GM19463 (cell line): ENCODE measurements at regions not wholly inside any gene's neighbourhood (a gene's known extent, or its start where the extent isn't known, plus 50 kb on each side); places are given as distances from the start of the nearest gene placed in this dataset.
"Not testable (repeated sequence)": the region's sequence is repeated elsewhere in the genome, so short reads cannot be mapped to it uniquely, and the experiment has no call there.

Source experiments
- ATAC-seq: cut with Tn5 transposase; IDR thresholded peaks from one replicate; pipeline ENCODE4 v1.9.1; 2021; ENCODE audit warnings: mild to moderate bottlenecking, moderate library complexity; ENCODE audit not compliant: unreplicated experiment

DNA sequence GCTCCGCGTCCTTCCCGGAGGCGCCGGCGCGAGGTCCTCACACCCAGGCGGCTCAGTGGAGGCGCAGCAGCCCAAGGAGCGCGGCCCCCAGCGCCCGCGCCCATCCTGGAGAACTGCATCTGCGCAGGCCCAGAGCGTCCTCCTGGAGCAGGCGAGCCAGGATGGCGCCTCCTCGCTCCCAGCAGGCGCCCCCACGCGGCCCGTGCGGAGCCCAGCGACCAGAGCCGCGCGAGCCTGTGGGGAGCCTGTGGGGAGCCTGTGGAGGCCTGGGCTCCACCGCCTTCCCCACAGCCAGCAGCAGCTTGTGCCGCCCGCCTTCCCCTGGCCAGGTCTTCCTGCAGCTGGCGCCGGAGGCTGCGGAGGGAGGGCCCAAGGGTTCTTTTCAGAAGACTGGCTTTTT is 953.9 kb downstream of the TMEM121 start:
- ATAC-seq = not testable (repeated sequence)

DNA sequence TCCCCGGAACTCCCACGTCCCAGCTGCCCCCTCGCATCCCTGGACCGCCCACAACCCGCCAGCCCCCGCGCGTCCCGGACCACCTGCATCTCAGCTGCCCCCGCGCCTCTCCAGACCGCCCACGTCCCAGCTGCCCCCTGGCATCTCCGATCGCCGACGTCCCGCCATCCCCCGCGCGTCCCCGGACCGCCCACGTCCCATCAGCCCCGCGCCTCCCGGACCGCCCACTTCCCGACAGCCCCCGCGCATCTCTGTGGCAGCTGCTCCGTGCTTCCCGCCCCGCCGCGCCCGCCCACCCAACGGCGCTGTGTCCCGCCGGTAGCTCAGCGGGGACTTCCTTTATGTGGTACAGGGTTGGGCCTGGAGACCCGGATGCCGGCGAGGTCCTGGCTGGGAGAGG is 955.8 kb downstream of the TMEM121 start:
- ATAC-seq = not testable (repeated sequence)

- no peak for ATAC-seq
Measured at GRCh38 chr14:106487600-106487999, 961.2 kb downstream of the TMEM121 start.

- no peak for ATAC-seq
Measured at GRCh38 chr14:106488291-106488690, 961.9 kb downstream of the TMEM121 start.

DNA sequence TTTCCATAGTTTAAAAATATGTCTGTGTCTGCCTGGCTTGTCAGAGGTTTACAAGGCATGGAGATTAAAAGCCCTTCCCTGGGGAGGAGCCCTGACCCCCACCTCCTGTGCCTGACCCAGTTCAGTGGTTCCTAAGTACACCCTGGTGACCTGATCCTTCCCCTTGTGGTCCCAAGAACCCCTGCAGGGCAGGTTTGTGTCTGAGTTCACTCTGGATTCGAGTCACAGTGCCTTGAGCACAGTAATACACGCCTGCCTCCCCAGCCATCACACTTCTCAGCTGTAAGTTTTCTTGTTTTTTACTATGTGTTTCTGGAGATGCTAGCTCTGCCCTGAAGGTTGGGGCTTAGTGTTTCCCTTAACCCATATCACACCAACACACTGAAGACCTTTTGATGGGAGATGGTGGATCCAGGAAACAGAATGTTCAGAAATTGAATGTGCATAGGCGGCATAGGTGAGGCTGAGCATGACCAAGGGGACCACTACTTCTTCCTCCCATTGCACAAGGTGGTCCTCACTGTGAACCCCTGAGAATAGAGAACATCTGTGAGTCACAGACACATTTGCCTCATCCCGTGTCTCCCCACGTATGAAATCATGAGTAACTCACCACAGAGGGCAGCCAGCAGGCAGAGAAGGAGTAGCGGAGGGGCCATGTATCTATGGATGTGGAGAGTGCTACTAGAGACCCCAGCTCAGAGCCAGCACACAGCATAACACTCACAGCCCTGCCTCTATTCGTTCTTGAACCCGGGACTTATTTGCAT is 962.9 kb downstream of the TMEM121 start:
- no peak for ATAC-seq

DNA sequence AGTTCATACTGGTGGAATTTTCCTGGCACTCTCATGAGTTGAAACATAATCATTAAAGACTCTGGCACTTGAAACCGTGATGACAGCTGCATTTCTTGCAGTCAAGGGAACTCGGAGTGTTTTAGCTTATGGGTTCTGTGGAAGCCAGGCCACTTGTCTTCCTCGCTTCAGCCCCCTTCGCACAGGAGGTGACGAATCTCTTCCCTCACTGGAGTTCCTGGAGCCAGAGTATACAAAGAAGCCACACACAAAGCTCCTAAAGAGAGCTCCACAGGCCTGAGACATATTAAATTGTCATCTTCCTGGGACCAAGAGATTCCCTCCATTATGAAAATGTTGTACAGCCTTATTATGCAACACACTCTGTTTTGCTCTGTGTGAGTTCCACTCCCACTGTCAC is 964.1 kb downstream of the TMEM121 start:
- ATAC-seq = no peak

- ATAC-seq = no peak
Measured at GRCh38 chr14:106491851-106492250, 965.5 kb downstream of the TMEM121 start.

DNA sequence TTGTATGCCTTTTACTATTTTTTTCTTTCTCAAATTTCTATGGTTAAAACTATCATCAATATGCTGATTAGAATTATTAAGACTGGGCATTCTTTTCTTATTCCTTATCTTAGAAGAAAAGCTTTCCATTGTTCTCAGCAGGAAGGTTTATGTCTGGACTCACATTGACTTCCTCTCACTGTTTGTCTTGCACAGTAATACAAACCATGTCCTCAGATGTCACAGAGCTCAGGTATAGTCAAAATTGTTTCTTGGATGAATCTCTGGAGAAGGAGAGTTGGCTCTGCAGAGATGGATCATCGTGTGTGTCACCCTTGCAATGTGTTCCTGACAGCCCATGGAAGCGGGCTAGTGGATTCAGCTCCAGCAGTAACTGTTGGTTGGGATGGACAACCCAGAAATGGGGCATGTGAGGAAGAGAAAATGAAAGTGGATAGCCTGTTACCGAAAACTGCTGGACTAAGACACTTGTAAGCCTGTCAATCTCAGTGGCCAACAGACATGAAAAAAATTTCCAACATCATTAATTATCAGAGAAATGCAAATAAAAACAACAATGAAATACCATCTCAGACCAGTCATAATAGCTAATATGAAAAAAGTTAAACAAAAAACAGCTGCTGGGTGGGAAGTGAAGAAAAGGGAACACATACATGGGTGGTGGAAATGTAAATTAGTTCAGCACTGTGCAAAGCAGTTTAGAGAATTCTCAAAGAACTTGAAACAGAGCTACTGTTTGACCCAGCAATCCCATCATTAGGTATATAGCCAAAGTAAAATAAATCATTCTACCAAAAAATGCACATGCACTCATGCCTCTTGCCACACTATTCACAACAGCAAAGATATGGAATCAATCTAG is 967.8 kb downstream of the TMEM121 start:
- ATAC-seq = no peak

DNA sequence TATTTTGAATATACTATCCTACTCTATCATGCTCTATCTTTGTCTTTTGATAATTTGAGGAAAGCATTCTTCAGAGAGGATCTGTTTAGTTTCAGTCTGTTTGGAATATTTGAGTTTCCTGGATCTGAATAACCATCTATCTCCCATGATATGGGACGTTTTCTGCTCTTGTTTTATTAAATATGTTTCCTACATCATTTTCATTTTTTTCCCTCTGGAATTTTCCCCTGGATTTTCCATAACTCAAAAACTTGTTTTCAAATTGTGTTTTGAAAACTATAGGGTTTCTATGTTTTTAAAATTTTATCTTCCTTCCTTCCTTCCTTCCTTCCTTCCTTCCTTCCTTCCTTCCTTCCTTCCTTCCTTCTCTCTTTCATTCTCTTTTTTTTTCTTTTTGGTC is 974.2 kb downstream of the TMEM121 start:
- no peak for ATAC-seq

- no peak for ATAC-seq
Measured at GRCh38 chr14:106501898-106502297, 975.5 kb downstream of the TMEM121 start.

- no peak for ATAC-seq
Measured at GRCh38 chr14:106505366-106505765, 979.0 kb downstream of the TMEM121 start.

GRCh38 chr14:106506881-106507305 is 980.5 kb downstream of the TMEM121 start:
- no peak for ATAC-seq

- ATAC-seq = no peak
Measured at GRCh38 chr14:106507354-106507753, 981.0 kb downstream of the TMEM121 start.

DNA sequence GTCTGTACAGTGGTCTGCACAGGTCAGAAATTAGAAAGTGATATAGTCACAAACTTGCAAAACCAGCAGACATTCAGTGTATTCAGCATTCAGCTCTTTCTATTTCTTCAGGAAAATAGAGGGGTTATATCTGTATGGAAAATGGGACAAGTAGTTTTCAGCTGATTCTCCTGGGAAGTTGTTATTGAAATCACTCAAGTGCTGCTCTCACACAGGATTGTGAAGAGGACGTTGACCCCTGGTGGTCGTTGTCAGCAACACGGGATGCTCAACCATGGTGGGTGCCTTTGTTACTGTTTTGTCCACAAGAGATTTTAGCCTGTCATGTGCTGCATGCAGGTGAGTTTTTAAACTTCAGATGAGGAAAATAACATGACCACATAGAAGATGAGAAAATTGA is 981.8 kb downstream of the TMEM121 start:
- no peak for ATAC-seq

GRCh38 chr14:106509176-106509575 is 982.8 kb downstream of the TMEM121 start:
- no peak for ATAC-seq

GRCh38 chr14:106509807-106510206 is 983.4 kb downstream of the TMEM121 start:
- ATAC-seq = no peak

- no peak for ATAC-seq
Measured at GRCh38 chr14:106511006-106511799, 984.8 kb downstream of the TMEM121 start.

- ATAC-seq = no peak
Measured at GRCh38 chr14:106511800-106512198, 985.4 kb downstream of the TMEM121 start.

DNA sequence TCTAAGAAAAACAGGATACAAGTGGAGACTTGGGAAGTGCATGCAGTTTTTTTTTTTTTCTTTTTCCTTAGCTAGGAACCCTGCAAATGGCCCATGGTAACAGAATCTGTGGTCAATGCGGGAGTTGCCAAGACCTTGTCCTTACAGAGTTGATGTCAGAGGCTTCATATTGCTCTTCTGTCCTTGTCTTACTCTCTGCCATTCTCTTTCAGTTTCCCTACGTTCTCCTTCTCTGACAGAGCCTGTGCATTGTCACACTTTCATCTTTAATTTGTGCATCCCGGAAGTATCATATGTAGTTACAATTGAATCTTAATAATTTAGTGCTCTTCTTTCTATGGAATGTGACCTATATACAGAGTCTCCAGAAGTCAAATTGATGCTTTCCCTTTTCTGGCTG is 986.9 kb downstream of the TMEM121 start:
- ATAC-seq = no peak

GRCh38 chr14:106518054-106518943 is 991.9 kb downstream of the TMEM121 start:
- ATAC-seq = no peak
